ENCODE measurements at regions not wholly inside any gene's neighbourhood (a gene's known extent, or its start where the extent isn't known, plus 50 kb on each side); places are given as distances from the start of the nearest gene placed in this dataset.
"Not testable (repeated sequence)": the region's sequence is repeated elsewhere in the genome, so short reads cannot be mapped to it uniquely, and the experiment has no call there.

- DNase-seq (ENCODE audit: low spot score), result no peak
Measured at GRCh38 chrX:125678258-125678657, 358.6 kb downstream of the TEX13C start.

- no peak for DNase-seq (ENCODE audit: low spot score)
Measured at GRCh38 chrX:125680366-125680765, 360.7 kb downstream of the TEX13C start.

- no peak for DNase-seq (ENCODE audit: low spot score)
Measured at GRCh38 chrX:125681058-125681457, 361.4 kb downstream of the TEX13C start.

GRCh38 chrX:125681507-125681906 lies 361.8 kb downstream of the TEX13C start:
- no peak for DNase-seq (ENCODE audit: low spot score)

- DNase-seq (ENCODE audit: low spot score), result not testable (repeated sequence)
Measured at GRCh38 chrX:125690522-125690921, 370.9 kb downstream of the TEX13C start.

- no peak for DNase-seq (ENCODE audit: low spot score)
Measured at GRCh38 chrX:125694171-125694570, 374.5 kb downstream of the TEX13C start.

- DNase-seq (ENCODE audit: low spot score), result no peak
Measured at GRCh38 chrX:125709074-125709473, 389.4 kb downstream of the TEX13C start.

GRCh38 chrX:125709532-125709931 lies 389.9 kb downstream of the TEX13C start:
- no peak for DNase-seq (ENCODE audit: low spot score)

GRCh38 chrX:125710403-125711062 lies 390.9 kb downstream of the TEX13C start:
- no peak for DNase-seq (ENCODE audit: low spot score)

- DNase-seq (ENCODE audit: low spot score), result no peak
Measured at GRCh38 chrX:125711103-125711502, 391.4 kb downstream of the TEX13C start.

GRCh38 chrX:125713633-125714032 lies 394.0 kb downstream of the TEX13C start:
- DNase-seq (ENCODE audit: low spot score), result no peak

GRCh38 chrX:125727117-125727516 lies 407.4 kb downstream of the TEX13C start:
- DNase-seq (ENCODE audit: low spot score), result no peak

GRCh38 chrX:125736008-125736729 lies 416.5 kb downstream of the TEX13C start:
- DNase-seq (ENCODE audit: low spot score), result no peak

- no peak for DNase-seq (ENCODE audit: low spot score)
Measured at GRCh38 chrX:125742811-125743210, 423.1 kb downstream of the TEX13C start.

- DNase-seq (ENCODE audit: low spot score), result no peak
Measured at GRCh38 chrX:125744914-125745313, 421.2 kb downstream of the DCAF12L2 start.

GRCh38 chrX:125757794-125758564 lies 408.1 kb downstream of the DCAF12L2 start:
- no peak for DNase-seq (ENCODE audit: low spot score)

GRCh38 chrX:125758819-125759218 lies 407.3 kb downstream of the DCAF12L2 start:
- no peak for DNase-seq (ENCODE audit: low spot score)

GRCh38 chrX:125762954-125763353 lies 403.1 kb downstream of the DCAF12L2 start:
- DNase-seq (ENCODE audit: low spot score), result no peak

- no peak for DNase-seq (ENCODE audit: low spot score)
Measured at GRCh38 chrX:125765347-125765746, 400.7 kb downstream of the DCAF12L2 start.

GRCh38 chrX:125769628-125770027 lies 396.5 kb downstream of the DCAF12L2 start:
- DNase-seq (ENCODE audit: low spot score), result no peak

- DNase-seq (ENCODE audit: low spot score), result no peak
Measured at GRCh38 chrX:125778261-125778660, 387.8 kb downstream of the DCAF12L2 start.

GRCh38 chrX:125782184-125782583 lies 383.9 kb downstream of the DCAF12L2 start:
- DNase-seq (ENCODE audit: low spot score), result no peak

- no peak for DNase-seq (ENCODE audit: low spot score)
Measured at GRCh38 chrX:125786316-125786715, 379.8 kb downstream of the DCAF12L2 start.
